Caki2 (cell line): ENCODE measurements at regions not wholly inside any gene's neighbourhood (a gene's known extent, or its start where the extent isn't known, plus 50 kb on each side); places are given as distances from the start of the nearest gene placed in this dataset.

Experiments used
- DNase-seq: peaks from one replicate; pipeline ENCODE4 v3.0.0-alpha.2; 2015; ENCODE audit warnings: low read depth
- in situ Hi-C: cut with HindIII; loops from 2 replicates; pipeline ENCODE4 v1.10.0; 2016; ENCODE audit warnings: low sequenced_read_pairs, low pct_unique_long_range_greater_than_20kb, mixed read lengths

GRCh38 chr11:70624598-70624993 lies 226.3 kb downstream of the CTTN start:
- in situ Hi-C loops: no loop called here
- no peak for DNase-seq

- DNase-seq: no peak
- in situ Hi-C loops: no loop called here
These were observed 226.7 kb downstream of the CTTN start for GRCh38 chr11:70625051-70625450.

- in situ Hi-C loops: no loop called here
- DNase-seq: no peak
These were observed 227.5 kb downstream of the CTTN start for GRCh38 chr11:70625582-70626518.

- in situ Hi-C loops: no loop called here
- DNase-seq: no peak
These were observed 228.9 kb downstream of the CTTN start for GRCh38 chr11:70627219-70627618.

GRCh38 chr11:70628176-70628854 lies 230.0 kb downstream of the CTTN start:
- in situ Hi-C loops: no loop called here
- DNase-seq: no peak

- in situ Hi-C loops: no loop called here
- DNase-seq: no peak
These were observed 230.8 kb downstream of the CTTN start for GRCh38 chr11:70628855-70629844.

- in situ Hi-C loops: no loop called here
- DNase-seq: no peak
These were observed 231.7 kb downstream of the CTTN start for GRCh38 chr11:70630068-70630467.

GRCh38 chr11:70630816-70631623 lies 232.7 kb downstream of the CTTN start:
- in situ Hi-C loops: no loop called here
- DNase-seq: no peak

- DNase-seq: no peak
- in situ Hi-C loops: no loop called here
These were observed 233.3 kb downstream of the CTTN start for GRCh38 chr11:70631624-70632047.

GRCh38 chr11:70633610-70634009 lies 235.3 kb downstream of the CTTN start:
- DNase-seq: no peak
- in situ Hi-C loops: no loop called here

- in situ Hi-C loops: no loop called here
- DNase-seq: no peak
These were observed 238.3 kb downstream of the CTTN start for GRCh38 chr11:70636659-70637058.

GRCh38 chr11:70637186-70637800 lies 239.0 kb downstream of the CTTN start:
- in situ Hi-C loops: no loop called here
- no peak for DNase-seq

GRCh38 chr11:70637949-70638583 lies 239.7 kb downstream of the CTTN start:
- DNase-seq: no peak
- in situ Hi-C loops: no loop called here

- no peak for DNase-seq
- in situ Hi-C loops: no loop called here
These were observed 242.1 kb downstream of the CTTN start for GRCh38 chr11:70640408-70640807.

- no peak for DNase-seq
- in situ Hi-C loops: no loop called here
These were observed 243.0 kb downstream of the CTTN start for GRCh38 chr11:70641369-70641768.

- DNase-seq: no peak
- in situ Hi-C loops: no loop called here
These were observed 243.9 kb downstream of the CTTN start for GRCh38 chr11:70642266-70642665.

GRCh38 chr11:70643642-70644041 lies 245.3 kb downstream of the CTTN start:
- no peak for DNase-seq
- in situ Hi-C loops: no loop called here
